Activated CD4-positive, alpha-beta T cell treated with anti-CD3 and anti-CD28 coated beads, Interleukin-2, amount 10 ng/mL, durations not matched to agents 7 days and 5 days (primary cell): ENCODE measurements at regions not wholly inside any gene's neighbourhood (a gene's known extent, or its start where the extent isn't known, plus 50 kb on each side); places are given as distances from the start of the nearest gene placed in this dataset.
"Not testable (repeated sequence)": the region's sequence is repeated elsewhere in the genome, so short reads cannot be mapped to it uniquely, and the experiment has no call there.

Source experiments
- CTCF ChIA-PET: fragments of 350-600 bp; sonication (Branson Sonifier 250); formaldehyde crosslinking; loops from one replicate; lab custom pipeline; 2021; ENCODE audit warnings: antibody characterized with exemption; lab: Charles Lee
- POLR2A ChIA-PET: fragments of 350-600 bp; sonication (Branson Sonifier 250); formaldehyde crosslinking; loops from one replicate; lab custom pipeline; 2021; ENCODE audit warnings: antibody characterized with exemption; lab: Charles Lee
- DNase-seq: peaks from one replicate; pipeline ENCODE4 v3.0.0-alpha.2; 2020
- H3K27ac Mint-ChIP-seq: one replicate; pipeline ENCODE4 v1.8.0; 2021; ENCODE audit warnings: mild to moderate bottlenecking, moderate library complexity, mixed read lengths
- H3K27me3 Mint-ChIP-seq: one replicate; pipeline ENCODE4 v1.8.0; 2021; ENCODE audit warnings: mixed read lengths
- H3K36me3 Mint-ChIP-seq: one replicate; pipeline ENCODE4 v1.8.0; 2021; ENCODE audit warnings: low read depth, mixed read lengths
- H3K4me1 Mint-ChIP-seq: one replicate; pipeline ENCODE4 v1.8.0; 2021; ENCODE audit warnings: mixed read lengths
- H3K4me3 Mint-ChIP-seq: one replicate; pipeline ENCODE4 v1.8.0; 2021; ENCODE audit warnings: mild to moderate bottlenecking, moderate library complexity, mixed read lengths
- H3K9me3 Mint-ChIP-seq: one replicate; pipeline ENCODE4 v1.8.0; 2021; ENCODE audit warnings: mixed read lengths

GRCh38 chr7:113349339-113349738, 231.0 kb upstream of the SMIM30 start:
- no peak for DNase-seq
- Mint-ChIP-seq H3K27ac (no peak overlapping the region), H3K9me3 (no peaks in the 10 kb centered on the region), H3K4me1 (no peaks in the 10 kb centered on the region), H3K4me3 (no peak overlapping the region), H3K27me3 (no peaks in the 10 kb centered on the region), H3K36me3 (no peaks in the 10 kb centered on the region)
- CTCF ChIA-PET = no interaction called here
- POLR2A ChIA-PET = no interaction called here

GRCh38 chr7:113339661-113340060, 221.3 kb upstream of the SMIM30 start:
- Mint-ChIP-seq H3K36me3 (no peaks in the 10 kb centered on the region), H3K27me3 (no peaks in the 10 kb centered on the region), H3K4me1 (no peaks in the 10 kb centered on the region), H3K9me3 (peaks cover 6% of the 10 kb centered on the region), H3K4me3 (no peak overlapping the region), H3K27ac (no peak overlapping the region)
- DNase-seq = no peak
- ChIA-PET CTCF (no interaction called here), POLR2A (no interaction called here)

GRCh38 chr7:113338071-113338696, 219.8 kb upstream of the SMIM30 start:
- Mint-ChIP-seq H3K27ac (no peak overlapping the region), H3K4me1 (no peaks in the 10 kb centered on the region), H3K9me3 (peaks cover 6% of the 10 kb centered on the region), H3K36me3 (no peaks in the 10 kb centered on the region), H3K4me3 (no peak overlapping the region), H3K27me3 (no peaks in the 10 kb centered on the region)
- ChIA-PET POLR2A (no interaction called here), CTCF (no interaction called here)
- DNase-seq = no peak

- CTCF ChIA-PET, H3K4me1 Mint-ChIP-seq, H3K27me3 Mint-ChIP-seq, H3K27ac Mint-ChIP-seq, POLR2A ChIA-PET, DNase-seq, H3K36me3 Mint-ChIP-seq, H3K9me3 Mint-ChIP-seq, H3K4me3 Mint-ChIP-seq: not testable (repeated sequence)
Observed at GRCh38 chr7:113336838-113337237, 218.5 kb upstream of the SMIM30 start.

GRCh38 chr7:113331155-113331898, 213.0 kb upstream of the SMIM30 start:
- Mint-ChIP-seq H3K27me3 (no peaks in the 10 kb centered on the region), H3K4me3 (no peak overlapping the region), H3K9me3 (no peaks in the 10 kb centered on the region), H3K27ac (no peak overlapping the region), H3K36me3 (no peaks in the 10 kb centered on the region), H3K4me1 (no peaks in the 10 kb centered on the region)
- CTCF ChIA-PET = no interaction called here
- DNase-seq = no peak
- POLR2A ChIA-PET = no interaction called here

GRCh38 chr7:113321201-113321600, 202.8 kb upstream of the SMIM30 start:
- no peaks in the 10 kb centered on the region for H3K27me3 Mint-ChIP-seq
- no peaks in the 10 kb centered on the region for H3K9me3 Mint-ChIP-seq
- CTCF ChIA-PET = no interaction called here
- POLR2A ChIA-PET = no interaction called here
- no peak overlapping the region for H3K27ac Mint-ChIP-seq
- no peak for DNase-seq
- no peaks in the 10 kb centered on the region for H3K36me3 Mint-ChIP-seq
- H3K4me3 Mint-ChIP-seq = no peak overlapping the region
- no peaks in the 10 kb centered on the region for H3K4me1 Mint-ChIP-seq

- ChIA-PET CTCF (no interaction called here), POLR2A (no interaction called here)
- Mint-ChIP-seq H3K27ac (no peak overlapping the region), H3K27me3 (no peaks in the 10 kb centered on the region), H3K4me3 (no peak overlapping the region), H3K4me1 (no peaks in the 10 kb centered on the region), H3K36me3 (no peaks in the 10 kb centered on the region), H3K9me3 (no peaks in the 10 kb centered on the region)
- DNase-seq = no peak
Observed at GRCh38 chr7:113320419-113320818, 202.1 kb upstream of the SMIM30 start.

- no peak for DNase-seq
- H3K4me1 Mint-ChIP-seq = no peaks in the 10 kb centered on the region
- H3K27ac Mint-ChIP-seq = no peak overlapping the region
- H3K9me3 Mint-ChIP-seq = no peaks in the 10 kb centered on the region
- H3K36me3 Mint-ChIP-seq = no peaks in the 10 kb centered on the region
- ChIA-PET CTCF (no interaction called here), POLR2A (no interaction called here)
- no peak overlapping the region for H3K4me3 Mint-ChIP-seq
- no peaks in the 10 kb centered on the region for H3K27me3 Mint-ChIP-seq
Observed at GRCh38 chr7:113314594-113314993, 196.2 kb upstream of the SMIM30 start.

- Mint-ChIP-seq H3K9me3 (no peaks in the 10 kb centered on the region), H3K36me3 (no peaks in the 10 kb centered on the region), H3K4me3 (no peak overlapping the region), H3K27me3 (no peaks in the 10 kb centered on the region), H3K4me1 (no peaks in the 10 kb centered on the region), H3K27ac (no peak overlapping the region)
- DNase-seq = no peak
- ChIA-PET POLR2A (no interaction called here), CTCF (no interaction called here)
Observed at GRCh38 chr7:113308399-113308798, 190.0 kb upstream of the SMIM30 start.

- no peaks in the 10 kb centered on the region for H3K36me3 Mint-ChIP-seq
- H3K27me3 Mint-ChIP-seq = no peaks in the 10 kb centered on the region
- no peak for DNase-seq
- no peaks in the 10 kb centered on the region for H3K9me3 Mint-ChIP-seq
- H3K4me3 Mint-ChIP-seq = no peak overlapping the region
- no peak overlapping the region for H3K27ac Mint-ChIP-seq
- CTCF ChIA-PET = no interaction called here
- no peaks in the 10 kb centered on the region for H3K4me1 Mint-ChIP-seq
- POLR2A ChIA-PET = no interaction called here
Observed at GRCh38 chr7:113307147-113307546, 188.8 kb upstream of the SMIM30 start.

GRCh38 chr7:113306302-113306701, 187.9 kb upstream of the SMIM30 start:
- Mint-ChIP-seq H3K4me3 (no peak overlapping the region), H3K9me3 (no peaks in the 10 kb centered on the region), H3K4me1 (no peaks in the 10 kb centered on the region), H3K27ac (no peak overlapping the region), H3K36me3 (no peaks in the 10 kb centered on the region), H3K27me3 (no peaks in the 10 kb centered on the region)
- DNase-seq = no peak
- CTCF ChIA-PET = no interaction called here
- POLR2A ChIA-PET = no interaction called here

- POLR2A ChIA-PET = no interaction called here
- CTCF ChIA-PET = no interaction called here
- no peak for DNase-seq
Observed at GRCh38 chr7:113304104-113304503, 185.8 kb upstream of the SMIM30 start.

GRCh38 chr7:113303388-113303787, 185.0 kb upstream of the SMIM30 start:
- H3K9me3 Mint-ChIP-seq, H3K36me3 Mint-ChIP-seq, DNase-seq, H3K4me1 Mint-ChIP-seq, H3K27me3 Mint-ChIP-seq, H3K27ac Mint-ChIP-seq, CTCF ChIA-PET, H3K4me3 Mint-ChIP-seq, POLR2A ChIA-PET: not testable (repeated sequence)

More at GRCh38 chr7:113304104-113304503, 185.8 kb upstream of the SMIM30 start:
- Mint-ChIP-seq H3K9me3 (no peaks in the 10 kb centered on the region), H3K27ac (no peak overlapping the region), H3K4me1 (no peaks in the 10 kb centered on the region), H3K36me3 (no peaks in the 10 kb centered on the region), H3K27me3 (no peaks in the 10 kb centered on the region), H3K4me3 (no peak overlapping the region)

- Mint-ChIP-seq H3K9me3 (no peaks in the 10 kb centered on the region), H3K4me3 (no peak overlapping the region), H3K27ac (no peak overlapping the region), H3K36me3 (no peaks in the 10 kb centered on the region), H3K4me1 (no peaks in the 10 kb centered on the region), H3K27me3 (no peaks in the 10 kb centered on the region)
- POLR2A ChIA-PET = no interaction called here
- DNase-seq = no peak
- CTCF ChIA-PET = no interaction called here
Observed at GRCh38 chr7:113301983-113302382, 183.6 kb upstream of the SMIM30 start.
